ENCODE measurements at regions not wholly inside any gene's neighbourhood (a gene's known extent, or its start where the extent isn't known, plus 50 kb on each side); places are given as distances from the start of the nearest gene placed in this dataset.
A peak's percentile ranks its signal among the peaks of the same experiment; 100 is the strongest.

GRCh38 chr6:21348146-21348503, 245.4 kb upstream of the SOX4 start:
- ATAC-seq: no peak
- H3K9me3 ChIP-seq: no peaks in the 10 kb centered on the region
- H3K4me1 ChIP-seq: no peaks in the 10 kb centered on the region
- no peak overlapping the region for H3K27ac ChIP-seq
- no peak for DNase-seq
- WGBS, 2 donors: 71 to 93% methylated on average over 7 of the region's 7 CpGs
- TF ChIP-seq CTCF (IDR thresholded peaks at IDR 0.05): no peak
- TF ChIP-seq POLR2A (IDR thresholded peaks at IDR 0.05): no peak
- intact Hi-C loops (cut with DNase I): no loop called here
- H3K36me3 ChIP-seq (replicated peaks in 1 of 2; ENCODE audit: insufficient read depth in 1 of 2, low read depth in 2 of 2): no peaks in the 10 kb centered on the region
- no peak overlapping the region for H3K4me3 ChIP-seq
- H3K27me3 ChIP-seq: no peaks in the 10 kb centered on the region

GRCh38 chr6:21348504-21349195, 244.9 kb upstream of the SOX4 start:
- DNase-seq: peak in 1 of 4 donors; percentile 5
- no peaks in the 10 kb centered on the region for H3K4me1 ChIP-seq
- H3K27me3 ChIP-seq: no peaks in the 10 kb centered on the region
- H3K9me3 ChIP-seq: no peaks in the 10 kb centered on the region
- TF ChIP-seq CTCF (IDR thresholded peaks at IDR 0.05) (no peak), POLR2A (IDR thresholded peaks at IDR 0.05) (no peak)
- 42 to 55% methylated on average over 7 of the region's 7 CpGs for WGBS, 2 donors
- intact Hi-C loops (cut with DNase I): no loop called here
- no peak overlapping the region for H3K27ac ChIP-seq
- H3K36me3 ChIP-seq (replicated peaks in 1 of 2; ENCODE audit: insufficient read depth in 1 of 2, low read depth in 2 of 2): no peaks in the 10 kb centered on the region
- no peak for ATAC-seq
- no peak overlapping the region for H3K4me3 ChIP-seq

- Histone ChIP-seq H3K36me3 (replicated peaks in 1 of 2; ENCODE audit: insufficient read depth in 1 of 2, low read depth in 2 of 2) (no peaks in the 10 kb centered on the region), H3K27me3 (no peaks in the 10 kb centered on the region), H3K27ac (no peak overlapping the region), H3K4me3 (no peak overlapping the region), H3K4me1 (no peaks in the 10 kb centered on the region), H3K9me3 (no peaks in the 10 kb centered on the region)
- ATAC-seq: no peak
- DNase-seq: no peak
- WGBS, 2 donors: 78 to 81% methylated on average over 3 of the region's 3 CpGs
- intact Hi-C loops (cut with DNase I): no loop called here
- no peak for TF ChIP-seq POLR2A (IDR thresholded peaks at IDR 0.05)
- TF ChIP-seq CTCF (IDR thresholded peaks at IDR 0.05): no peak
Measured at GRCh38 chr6:21349834-21350233, 243.7 kb upstream of the SOX4 start.

- intact Hi-C loops (cut with DNase I): no loop called here
- TF ChIP-seq POLR2A (IDR thresholded peaks at IDR 0.05): no peak
- TF ChIP-seq CTCF (IDR thresholded peaks at IDR 0.05): no peak
- 56 to 79% methylated on average over 5 of the region's 5 CpGs for WGBS, 2 donors
- no peak overlapping the region for H3K27ac ChIP-seq
- no peaks in the 10 kb centered on the region for H3K9me3 ChIP-seq
- no peaks in the 10 kb centered on the region for H3K4me1 ChIP-seq
- DNase-seq: no peak
- H3K4me3 ChIP-seq: no peak overlapping the region
- ATAC-seq: no peak
- no peaks in the 10 kb centered on the region for H3K27me3 ChIP-seq
- H3K36me3 ChIP-seq (replicated peaks in 1 of 2; ENCODE audit: insufficient read depth in 1 of 2, low read depth in 2 of 2): no peaks in the 10 kb centered on the region
Measured at GRCh38 chr6:21350926-21351325, 242.6 kb upstream of the SOX4 start.

- TF ChIP-seq CTCF (IDR thresholded peaks at IDR 0.05): no peak
- TF ChIP-seq POLR2A (IDR thresholded peaks at IDR 0.05): no peak
- no peaks in the 10 kb centered on the region for H3K4me1 ChIP-seq
- no peak overlapping the region for H3K27ac ChIP-seq
- H3K36me3 ChIP-seq (replicated peaks in 1 of 2; ENCODE audit: insufficient read depth in 1 of 2, low read depth in 2 of 2): no peaks in the 10 kb centered on the region
- no peak for ATAC-seq
- no peaks in the 10 kb centered on the region for H3K9me3 ChIP-seq
- intact Hi-C loops (cut with DNase I): no loop called here
- no peak overlapping the region for H3K4me3 ChIP-seq
- no peak for DNase-seq
- H3K27me3 ChIP-seq: no peaks in the 10 kb centered on the region
- 66 to 88% methylated on average over 2 of the region's 2 CpGs for WGBS, 2 donors
Measured at GRCh38 chr6:21352131-21352530, 241.4 kb upstream of the SOX4 start.

All from body of pancreas (tissue), 4 donors.